ENCODE measurements at regions not wholly inside any gene's neighbourhood (a gene's known extent, or its start where the extent isn't known, plus 50 kb on each side); places are given as distances from the start of the nearest gene placed in this dataset.
"Not testable (repeated sequence)": the region's sequence is repeated elsewhere in the genome, so short reads cannot be mapped to it uniquely, and the experiment has no call there.

- TF ChIP-seq CTCF (IDR thresholded peaks at IDR 0.05; ENCODE audit: insufficient read depth, low read length, poor library complexity, severe bottlenecking); EZH2phosphoT487 (conservative IDR thresholded peaks at IDR 0.05; ENCODE audit: low read length): not testable (repeated sequence)
Measured at GRCh38 chr20:1731828-1732375, 74.3 kb upstream of the SIRPG start.
